ENCODE measurements at regions not wholly inside any gene's neighbourhood (a gene's known extent, or its start where the extent isn't known, plus 50 kb on each side); places are given as distances from the start of the nearest gene placed in this dataset.

DNA sequence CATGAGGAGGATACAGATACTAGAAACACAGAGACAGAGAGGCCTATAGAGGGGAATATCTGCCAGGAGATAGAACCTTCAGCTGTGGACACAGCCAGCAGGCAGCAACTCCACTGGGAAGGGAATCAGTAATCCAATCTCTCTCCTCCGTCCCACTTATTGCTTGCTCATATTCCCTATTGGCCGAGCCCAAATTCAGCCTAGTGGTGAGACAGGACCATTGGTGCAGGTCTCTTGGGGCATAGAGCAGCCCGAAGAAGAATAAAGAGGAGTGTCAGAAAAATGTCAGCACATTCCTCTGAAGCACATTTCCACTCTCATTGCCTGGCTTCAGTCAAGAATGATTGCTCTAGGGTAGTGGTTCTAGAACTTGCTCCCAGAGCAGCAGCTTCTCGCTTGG lies 1091.5 kb upstream of the GYPC start:
- no peak for DNase-seq (ENCODE audit: low read depth in 1 of 2, low spot score in 1 of 2)
- TF ChIP-seq, protein P1, sequence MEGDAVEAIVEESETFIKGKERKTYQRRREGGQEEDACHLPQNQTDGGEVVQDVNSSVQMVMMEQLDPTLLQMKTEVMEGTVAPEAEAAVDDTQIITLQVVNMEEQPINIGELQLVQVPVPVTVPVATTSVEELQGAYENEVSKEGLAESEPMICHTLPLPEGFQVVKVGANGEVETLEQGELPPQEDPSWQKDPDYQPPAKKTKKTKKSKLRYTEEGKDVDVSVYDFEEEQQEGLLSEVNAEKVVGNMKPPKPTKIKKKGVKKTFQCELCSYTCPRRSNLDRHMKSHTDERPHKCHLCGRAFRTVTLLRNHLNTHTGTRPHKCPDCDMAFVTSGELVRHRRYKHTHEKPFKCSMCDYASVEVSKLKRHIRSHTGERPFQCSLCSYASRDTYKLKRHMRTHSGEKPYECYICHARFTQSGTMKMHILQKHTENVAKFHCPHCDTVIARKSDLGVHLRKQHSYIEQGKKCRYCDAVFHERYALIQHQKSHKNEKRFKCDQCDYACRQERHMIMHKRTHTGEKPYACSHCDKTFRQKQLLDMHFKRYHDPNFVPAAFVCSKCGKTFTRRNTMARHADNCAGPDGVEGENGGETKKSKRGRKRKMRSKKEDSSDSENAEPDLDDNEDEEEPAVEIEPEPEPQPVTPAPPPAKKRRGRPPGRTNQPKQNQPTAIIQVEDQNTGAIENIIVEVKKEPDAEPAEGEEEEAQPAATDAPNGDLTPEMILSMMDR (IDR thresholded peaks at IDR 0.05; ENCODE audit: low read depth, low read length): no peak
- Histone ChIP-seq H3K27me3 (no peaks in the 10 kb centered on the region), H3K4me1 (ENCODE audit: low read depth) (no peaks in the 10 kb centered on the region), H3K4me3 (no peak overlapping the region), H3K36me3 (no peaks in the 10 kb centered on the region), H3K27ac (no peak overlapping the region), H3K9me3 (ENCODE audit: low read depth) (no peaks in the 10 kb centered on the region)

DNA sequence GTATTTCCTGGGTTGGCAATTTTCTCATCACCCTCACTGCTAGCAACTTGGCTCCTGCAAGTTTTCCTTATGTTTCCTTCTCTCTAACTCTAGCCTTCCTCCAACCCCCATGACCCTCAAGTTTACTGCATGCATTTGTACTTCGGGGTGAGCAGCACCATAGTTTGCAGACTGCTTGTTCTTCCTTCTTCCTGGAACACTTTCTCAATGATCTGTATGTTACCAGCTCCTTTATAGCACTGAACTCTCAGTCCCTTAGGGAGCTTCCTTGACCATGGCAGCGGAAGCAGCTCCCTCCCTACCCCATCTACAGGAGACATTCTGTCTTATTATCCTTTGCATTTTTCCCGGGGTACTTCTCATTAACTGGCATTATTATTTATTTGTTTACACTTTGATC lies 1089.5 kb upstream of the GYPC start:
- Histone ChIP-seq H3K4me3 (no peak overlapping the region), H3K4me1 (ENCODE audit: low read depth) (no peaks in the 10 kb centered on the region), H3K36me3 (no peaks in the 10 kb centered on the region), H3K9me3 (ENCODE audit: low read depth) (no peaks in the 10 kb centered on the region), H3K27me3 (no peaks in the 10 kb centered on the region), H3K27ac (no peak overlapping the region)
- DNase-seq (ENCODE audit: low read depth in 1 of 2, low spot score in 1 of 2): no peak
- TF ChIP-seq, protein P1 (IDR thresholded peaks at IDR 0.05; ENCODE audit: low read depth, low read length): no peak

DNA sequence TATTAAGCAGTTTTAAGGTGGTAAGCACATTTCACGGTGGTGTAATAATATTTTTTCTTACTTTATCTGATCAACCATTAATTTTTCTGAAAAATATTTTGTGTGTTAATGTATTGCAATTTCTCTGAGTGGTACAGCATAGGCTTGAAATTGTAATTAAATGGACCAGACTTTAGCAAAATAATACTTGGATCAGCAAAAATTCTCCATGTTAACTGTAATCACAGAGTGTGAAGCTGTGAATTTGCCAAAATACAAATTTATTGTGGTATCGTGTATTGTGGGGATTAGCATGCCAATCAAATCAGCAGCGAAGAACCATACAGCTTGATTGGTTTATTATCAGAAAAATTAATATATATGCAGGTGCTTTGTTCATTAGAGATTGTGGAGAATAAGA lies 1088.9 kb upstream of the GYPC start:
- H3K36me3 ChIP-seq: no peaks in the 10 kb centered on the region
- H3K4me1 ChIP-seq (ENCODE audit: low read depth): no peaks in the 10 kb centered on the region
- H3K9me3 ChIP-seq (ENCODE audit: low read depth): no peaks in the 10 kb centered on the region
- TF ChIP-seq, protein P1 (IDR thresholded peaks at IDR 0.05; ENCODE audit: low read depth, low read length): no peak
- no peak for DNase-seq (ENCODE audit: low read depth in 1 of 2, low spot score in 1 of 2)
- no peak overlapping the region for H3K27ac ChIP-seq
- no peaks in the 10 kb centered on the region for H3K27me3 ChIP-seq
- H3K4me3 ChIP-seq: no peak overlapping the region

DNA sequence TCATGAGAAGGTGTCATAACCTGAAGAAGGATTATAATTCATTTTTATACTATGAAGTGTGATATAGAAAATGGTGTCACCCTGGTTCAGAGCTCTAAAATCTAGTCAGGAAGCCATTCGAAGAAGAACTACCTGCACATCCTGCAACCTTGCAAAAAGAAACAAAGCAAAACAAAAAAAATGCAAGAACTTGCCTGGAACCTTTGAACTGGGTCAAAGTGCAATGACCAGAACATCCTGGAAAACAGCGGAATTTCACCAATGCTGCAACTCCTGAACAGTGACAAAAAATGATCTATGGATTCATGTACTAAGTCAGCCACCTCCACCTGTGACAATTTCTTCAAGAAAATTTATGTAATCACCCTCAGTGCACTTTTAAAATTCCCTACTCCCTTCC lies 1083.3 kb upstream of the GYPC start:
- TF ChIP-seq, protein P1 (IDR thresholded peaks at IDR 0.05; ENCODE audit: low read depth, low read length): no peak
- H3K36me3 ChIP-seq: no peaks in the 10 kb centered on the region
- H3K4me1 ChIP-seq (ENCODE audit: low read depth): no peaks in the 10 kb centered on the region
- DNase-seq (ENCODE audit: low read depth in 1 of 2, low spot score in 1 of 2): no peak
- H3K27ac ChIP-seq: no peak overlapping the region
- no peaks in the 10 kb centered on the region for H3K27me3 ChIP-seq
- H3K9me3 ChIP-seq (ENCODE audit: low read depth): no peaks in the 10 kb centered on the region
- H3K4me3 ChIP-seq: no peak overlapping the region

DNA sequence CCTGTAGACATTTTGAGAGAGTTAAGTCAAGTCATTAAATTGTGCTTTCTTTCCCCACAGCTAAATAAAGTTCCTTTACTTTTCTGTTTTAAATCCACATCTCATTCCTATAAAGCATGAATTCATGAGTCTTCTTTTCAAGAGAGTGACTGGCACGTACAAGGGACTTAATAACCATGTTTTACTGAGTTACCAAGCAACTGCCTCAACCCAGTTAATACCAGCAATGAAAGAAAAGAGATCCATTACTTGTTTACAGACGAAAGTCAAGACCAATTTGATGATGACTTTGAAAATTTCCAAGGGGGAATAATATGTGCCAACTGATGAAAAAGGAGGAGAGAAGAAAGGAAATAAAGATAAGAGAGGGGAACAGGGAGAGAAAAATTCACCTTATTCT lies 1082.5 kb upstream of the GYPC start:
- TF ChIP-seq, protein P1 (IDR thresholded peaks at IDR 0.05; ENCODE audit: low read depth, low read length): no peak
- Histone ChIP-seq H3K9me3 (ENCODE audit: low read depth) (no peaks in the 10 kb centered on the region), H3K27ac (no peak overlapping the region), H3K4me1 (ENCODE audit: low read depth) (no peaks in the 10 kb centered on the region), H3K27me3 (no peaks in the 10 kb centered on the region), H3K36me3 (no peaks in the 10 kb centered on the region), H3K4me3 (no peak overlapping the region)
- DNase-seq (ENCODE audit: low read depth in 1 of 2, low spot score in 1 of 2): no peak

DNA sequence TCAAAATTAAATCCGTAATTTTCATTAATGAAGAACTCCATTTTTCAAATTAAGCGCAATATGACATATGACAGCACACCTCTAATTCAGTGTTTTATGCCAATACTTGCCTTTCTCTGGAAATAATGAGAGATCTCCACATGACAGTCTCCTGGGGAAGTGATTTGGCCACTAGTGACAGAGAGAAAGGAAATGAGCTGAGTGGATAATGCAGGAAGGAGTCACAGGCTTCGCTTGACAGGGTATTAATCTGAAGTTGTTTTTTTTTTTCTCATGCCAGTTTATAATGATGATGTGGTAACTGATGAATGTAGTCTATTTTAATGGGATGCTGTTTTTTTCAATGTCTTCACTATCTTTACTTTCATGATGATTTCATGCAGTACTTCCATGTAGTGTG lies 1079.4 kb upstream of the GYPC start:
- Histone ChIP-seq H3K9me3 (ENCODE audit: low read depth) (no peaks in the 10 kb centered on the region), H3K27ac (no peak overlapping the region), H3K4me3 (no peak overlapping the region), H3K4me1 (ENCODE audit: low read depth) (peaks cover 7% of the 10 kb centered on the region), H3K36me3 (no peaks in the 10 kb centered on the region), H3K27me3 (no peaks in the 10 kb centered on the region)
- DNase-seq (ENCODE audit: low read depth in 1 of 2, low spot score in 1 of 2): no peak
- TF ChIP-seq, protein P1 (IDR thresholded peaks at IDR 0.05; ENCODE audit: low read depth, low read length): no peak

Data from cardiac muscle cell (in vitro differentiated cells and primary cell).